Smooth muscle cell (in vitro differentiated cells): ENCODE measurements at regions not wholly inside any gene's neighbourhood (a gene's known extent, or its start where the extent isn't known, plus 50 kb on each side); places are given as distances from the start of the nearest gene placed in this dataset.

Source experiments
- DNase-seq: peaks from one replicate; lab custom pipeline; 2025; ENCODE audit not compliant: unreplicated experiment; lab: John Stamatoyannopoulos, UW
- H2AFZ ChIP-seq: fragments of 200-600 bp; sonication (generic); 2 replicates; pipeline ENCODE4 v1.6.0; 2016; ENCODE audit warnings: antibody characterized with exemption, low read depth, mild to moderate bottlenecking
- H3F3A ChIP-seq: fragments of 200-600 bp; sonication (generic); 2 replicates; pipeline ENCODE4 v1.6.0; 2017; ENCODE audit warnings: antibody characterized with exemption, low read depth
- H3K27ac ChIP-seq: fragments of 200-600 bp; sonication (generic); 2 replicates; pipeline ENCODE4 v1.5.1; 2016; ENCODE audit warnings: low read depth, mild to moderate bottlenecking
- H3K27me3 ChIP-seq: fragments of 200-600 bp; sonication (generic); 2 replicates; pipeline ENCODE4 v1.6.1; 2016; ENCODE audit warnings: low read depth, mild to moderate bottlenecking
- H3K36me3 ChIP-seq: fragments of 200-600 bp; sonication (generic); 2 replicates; pipeline ENCODE4 v1.5.1; 2016; ENCODE audit warnings: low read depth
- H3K4me1 ChIP-seq: fragments of 200-600 bp; sonication (generic); 2 replicates; pipeline ENCODE4 v1.5.1; 2016; ENCODE audit warnings: low read depth
- H3K4me2 ChIP-seq: fragments of 200-600 bp; sonication (generic); 2 replicates; pipeline ENCODE4 v1.6.0; 2016; ENCODE audit warnings: mild to moderate bottlenecking
- H3K4me3 ChIP-seq: fragments of 200-600 bp; sonication (generic); 2 replicates; pipeline ENCODE4 v1.5.1; 2016; ENCODE audit warnings: mild to moderate bottlenecking
- H3K79me2 ChIP-seq: fragments of 200-600 bp; sonication (generic); 2 replicates; pipeline ENCODE4 v1.6.0; 2016; ENCODE audit warnings: low read depth, mild to moderate bottlenecking
- H3K9ac ChIP-seq: fragments of 200-600 bp; sonication (generic); 2 replicates; pipeline ENCODE4 v1.6.0; 2016; ENCODE audit warnings: low read depth
- H3K9me3 ChIP-seq: fragments of 200-600 bp; sonication (generic); replicated peaks from 2 replicates; pipeline ENCODE4 v1.5.1; 2016; ENCODE audit warnings: low read depth
- H4K20me1 ChIP-seq: fragments of 200-600 bp; sonication (generic); 2 replicates; pipeline ENCODE4 v1.6.0; 2016; ENCODE audit warnings: low read depth
- WGBS: methylation state at CpG from one replicate; pipeline ENCODE4 v1.1.7; 2016; ENCODE audit warnings: low lambda C conversion rate; 5-methylcytosine and 5-hydroxymethylcytosine counted together
- TF ChIP-seq, protein P1 (sequence below): fragments of 200-600 bp; sonication (generic); IDR thresholded peaks from 2 replicates; pipeline ENCODE4 v1.5.1; 2017; ENCODE audit warnings: borderline replicate concordance, mild to moderate bottlenecking, antibody characterized with exemption; ENCODE audit not compliant: insufficient read depth, poor library complexity, severe bottlenecking

GRCh38 chr12:114480337-114481199 is 74.6 kb upstream of the TBX5 start:
- TF ChIP-seq, protein P1, sequence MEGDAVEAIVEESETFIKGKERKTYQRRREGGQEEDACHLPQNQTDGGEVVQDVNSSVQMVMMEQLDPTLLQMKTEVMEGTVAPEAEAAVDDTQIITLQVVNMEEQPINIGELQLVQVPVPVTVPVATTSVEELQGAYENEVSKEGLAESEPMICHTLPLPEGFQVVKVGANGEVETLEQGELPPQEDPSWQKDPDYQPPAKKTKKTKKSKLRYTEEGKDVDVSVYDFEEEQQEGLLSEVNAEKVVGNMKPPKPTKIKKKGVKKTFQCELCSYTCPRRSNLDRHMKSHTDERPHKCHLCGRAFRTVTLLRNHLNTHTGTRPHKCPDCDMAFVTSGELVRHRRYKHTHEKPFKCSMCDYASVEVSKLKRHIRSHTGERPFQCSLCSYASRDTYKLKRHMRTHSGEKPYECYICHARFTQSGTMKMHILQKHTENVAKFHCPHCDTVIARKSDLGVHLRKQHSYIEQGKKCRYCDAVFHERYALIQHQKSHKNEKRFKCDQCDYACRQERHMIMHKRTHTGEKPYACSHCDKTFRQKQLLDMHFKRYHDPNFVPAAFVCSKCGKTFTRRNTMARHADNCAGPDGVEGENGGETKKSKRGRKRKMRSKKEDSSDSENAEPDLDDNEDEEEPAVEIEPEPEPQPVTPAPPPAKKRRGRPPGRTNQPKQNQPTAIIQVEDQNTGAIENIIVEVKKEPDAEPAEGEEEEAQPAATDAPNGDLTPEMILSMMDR = no peak
- Histone ChIP-seq H3K4me1 (peaks cover 6% of the 10 kb centered on the region), H3K4me3 (peak overlapping the region; percentile 52), H3K9me3 (no peaks in the 10 kb centered on the region), H3K9ac (no peak overlapping the region), H3K27ac (no peak overlapping the region), H3K36me3 (no peaks in the 10 kb centered on the region), H3K79me2 (no peaks in the 10 kb centered on the region), H4K20me1 (no peaks in the 10 kb centered on the region), H2AFZ (peak overlapping the region; percentile 52), H3F3A (no peaks in the 10 kb centered on the region), H3K27me3 (peaks cover 83% of the 10 kb centered on the region), H3K4me2 (peak overlapping the region; percentile 84)
- 5% methylated on average over 34 of the region's 34 CpGs for WGBS
- no peak for DNase-seq

DNA sequence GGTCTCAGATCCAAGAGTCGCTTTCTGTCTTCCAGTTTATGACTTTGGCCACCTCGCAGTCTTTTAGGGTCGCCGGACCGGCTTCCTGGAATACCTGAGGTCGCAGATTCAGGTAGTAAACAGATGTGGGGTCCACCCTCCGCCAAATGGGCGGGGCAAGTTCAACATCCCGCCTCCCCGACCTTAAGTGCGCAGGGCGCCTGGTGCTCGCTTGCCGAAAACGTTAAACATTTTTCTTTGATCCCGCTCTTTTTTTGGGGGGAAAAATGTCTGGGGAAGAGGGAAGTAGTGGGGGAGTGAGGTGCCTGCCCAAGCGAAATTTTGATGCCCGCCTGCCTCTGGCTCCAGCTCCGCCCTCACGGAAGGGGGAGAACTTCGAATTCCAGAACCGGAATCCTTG is 73.9 kb upstream of the TBX5 start:
- H3K27me3 ChIP-seq = peaks cover 83% of the 10 kb centered on the region
- TF ChIP-seq, protein P1 = no peak
- H3K4me1 ChIP-seq = peaks cover 6% of the 10 kb centered on the region
- no peak for DNase-seq
- no peaks in the 10 kb centered on the region for H3K9me3 ChIP-seq
- no peaks in the 10 kb centered on the region for H3K79me2 ChIP-seq
- H3K9ac ChIP-seq = no peak overlapping the region
- 2% methylated on average over 22 of the region's 22 CpGs for WGBS
- H3F3A ChIP-seq = no peaks in the 10 kb centered on the region
- no peaks in the 10 kb centered on the region for H4K20me1 ChIP-seq
- no peaks in the 10 kb centered on the region for H3K36me3 ChIP-seq
- H2AFZ ChIP-seq = peak overlapping the region; percentile 52
- peak overlapping the region; percentile 84 for H3K4me2 ChIP-seq
- H3K27ac ChIP-seq = no peak overlapping the region
- peak overlapping the region; percentile 52 for H3K4me3 ChIP-seq

GRCh38 chr12:114478865-114479264 is 72.9 kb upstream of the TBX5 start:
- Histone ChIP-seq H3K27ac (no peak overlapping the region), H3K9ac (no peak overlapping the region), H3K36me3 (no peaks in the 10 kb centered on the region), H4K20me1 (no peaks in the 10 kb centered on the region), H3K27me3 (peaks cover 86% of the 10 kb centered on the region), H3K4me1 (peaks cover 6% of the 10 kb centered on the region), H3K79me2 (no peaks in the 10 kb centered on the region), H3K4me3 (no peak overlapping the region), H3K4me2 (no peak overlapping the region), H3K9me3 (no peaks in the 10 kb centered on the region), H3F3A (no peaks in the 10 kb centered on the region), H2AFZ (no peak overlapping the region)
- DNase-seq = no peak
- 45% methylated on average over 5 of the region's 5 CpGs for WGBS
- TF ChIP-seq, protein P1 = no peak

GRCh38 chr12:114477989-114478395 is 72.0 kb upstream of the TBX5 start:
- no peak overlapping the region for H2AFZ ChIP-seq

More at GRCh38 chr12:114477989-114478395, 72.0 kb upstream of the TBX5 start:
- Histone ChIP-seq H3K36me3 (no peaks in the 10 kb centered on the region), H4K20me1 (no peaks in the 10 kb centered on the region), H3K4me3 (no peak overlapping the region), H3K9me3 (no peaks in the 10 kb centered on the region), H3K27ac (no peak overlapping the region), H3F3A (no peaks in the 10 kb centered on the region), H3K27me3 (peaks cover 86% of the 10 kb centered on the region), H3K4me2 (no peak overlapping the region), H3K4me1 (peaks cover 6% of the 10 kb centered on the region), H3K79me2 (no peaks in the 10 kb centered on the region), H3K9ac (no peak overlapping the region)
- no peak for DNase-seq
- WGBS = 35% methylated on average over 5 of the region's 5 CpGs
- TF ChIP-seq, protein P1 = no peak
